ENCODE measurements at regions not wholly inside any gene's neighbourhood (a gene's known extent, or its start where the extent isn't known, plus 50 kb on each side); places are given as distances from the start of the nearest gene placed in this dataset.
"Not testable (repeated sequence)": the region's sequence is repeated elsewhere in the genome, so short reads cannot be mapped to it uniquely, and the experiment has no call there.

- no peak for DNase-seq (ENCODE audit: low read depth)
- no peak for TF ChIP-seq CTCF (IDR thresholded peaks at IDR 0.05; ENCODE audit: low read depth, low read length, missing control alignments)
- H3K4me3 ChIP-seq (ENCODE audit: low read depth, low read length): no peak overlapping the region
Measured at GRCh38 chr3:110519071-110519470, 552.5 kb upstream of the NECTIN3 start.

DNA sequence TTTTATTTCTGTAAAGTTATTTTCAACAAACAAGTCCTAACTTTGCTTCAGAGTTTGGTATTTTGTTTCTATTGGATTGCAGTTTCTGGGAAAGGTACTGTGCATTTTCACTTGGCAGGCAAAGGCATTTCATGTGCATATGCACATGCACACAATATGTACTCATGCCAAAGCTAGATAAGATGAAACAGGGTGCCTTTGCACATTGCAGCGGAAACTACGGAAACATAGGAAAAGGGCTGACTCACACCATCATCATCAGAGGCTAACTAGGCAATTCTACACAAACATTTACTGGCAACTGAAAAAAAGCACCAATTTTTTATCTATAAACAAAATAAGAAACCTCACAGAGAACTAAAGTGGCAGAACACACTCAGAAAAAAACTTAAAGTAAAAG lies 550.6 kb upstream of the NECTIN3 start:
- no peak for DNase-seq (ENCODE audit: low read depth)
- no peak overlapping the region for H3K4me3 ChIP-seq (ENCODE audit: low read depth, low read length)
- no peak for TF ChIP-seq CTCF (IDR thresholded peaks at IDR 0.05; ENCODE audit: low read depth, low read length, missing control alignments)

DNA sequence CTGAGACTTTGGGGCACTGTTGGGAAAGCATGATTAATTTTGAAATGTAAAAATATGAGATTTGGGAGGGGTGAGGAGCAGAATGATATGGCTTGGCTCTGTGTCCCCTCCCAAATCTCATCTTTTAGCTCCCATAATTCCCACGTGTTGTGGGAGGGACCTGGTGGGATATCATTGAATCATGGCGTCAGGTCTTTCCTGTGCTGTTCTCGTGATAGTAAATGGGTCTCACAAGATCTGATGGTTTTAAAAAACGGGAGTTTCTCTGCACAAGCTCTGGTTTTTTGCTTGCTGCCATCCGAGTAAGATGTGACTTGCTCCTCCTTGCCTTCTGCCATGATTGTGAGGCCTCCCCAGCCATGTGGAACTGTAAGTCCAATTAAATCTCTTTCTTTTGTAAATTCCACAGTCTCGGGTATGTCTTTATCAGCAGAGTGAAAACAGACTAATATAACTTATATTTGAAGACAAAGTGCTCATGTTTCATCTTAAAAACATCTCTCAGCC lies 546.0 kb upstream of the NECTIN3 start:
- DNase-seq (ENCODE audit: low read depth); H3K4me3 ChIP-seq (ENCODE audit: low read depth, low read length): not testable (repeated sequence)

DNA sequence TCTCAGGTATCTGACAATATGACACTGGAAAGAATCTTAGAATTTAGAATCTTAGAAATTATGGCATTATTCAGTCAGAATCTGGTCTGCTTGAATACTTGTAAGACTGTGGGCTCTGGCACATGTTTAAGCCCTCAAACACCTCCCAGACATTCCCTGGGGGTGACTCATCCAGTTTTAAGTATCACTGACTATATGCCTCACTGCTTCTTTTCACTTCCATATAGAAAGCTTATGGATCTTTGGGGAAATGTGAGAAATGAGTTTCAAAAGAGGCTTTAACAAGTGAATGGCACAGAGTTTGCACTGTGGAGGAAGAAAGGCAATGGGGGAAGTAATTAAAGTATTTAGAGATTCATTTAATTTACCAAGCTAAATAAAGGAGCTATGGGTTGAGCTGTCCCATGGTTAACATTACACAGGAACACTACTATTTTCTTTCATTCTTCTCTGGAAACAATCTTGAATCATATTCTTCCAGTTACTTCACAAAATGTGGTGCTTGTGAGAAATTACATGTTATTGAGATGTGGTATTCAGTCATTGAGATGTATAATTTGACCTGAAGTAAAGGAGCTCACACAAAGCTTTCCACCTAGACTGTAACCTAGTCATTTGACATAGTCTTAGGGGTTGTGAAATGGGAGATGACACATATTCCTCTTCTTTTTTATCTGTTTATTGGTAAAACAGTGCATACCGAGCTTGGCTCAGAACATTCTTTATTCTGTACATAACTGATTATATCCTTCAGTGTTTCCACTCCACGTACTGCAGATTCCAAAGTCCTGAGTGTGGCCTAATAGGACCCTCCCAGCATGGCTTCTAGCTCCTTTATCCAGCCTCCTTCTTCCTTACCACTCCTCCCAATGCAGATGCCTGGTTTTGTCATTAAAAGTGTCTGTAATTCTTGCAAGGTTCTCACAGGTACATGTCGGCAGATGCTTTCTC lies 544.6 kb upstream of the NECTIN3 start:
- H3K4me3 ChIP-seq (ENCODE audit: low read depth, low read length): no peak overlapping the region
- no peak for DNase-seq (ENCODE audit: low read depth)
- TF ChIP-seq CTCF (IDR thresholded peaks at IDR 0.05; ENCODE audit: low read depth, low read length, missing control alignments): no peak

DNA sequence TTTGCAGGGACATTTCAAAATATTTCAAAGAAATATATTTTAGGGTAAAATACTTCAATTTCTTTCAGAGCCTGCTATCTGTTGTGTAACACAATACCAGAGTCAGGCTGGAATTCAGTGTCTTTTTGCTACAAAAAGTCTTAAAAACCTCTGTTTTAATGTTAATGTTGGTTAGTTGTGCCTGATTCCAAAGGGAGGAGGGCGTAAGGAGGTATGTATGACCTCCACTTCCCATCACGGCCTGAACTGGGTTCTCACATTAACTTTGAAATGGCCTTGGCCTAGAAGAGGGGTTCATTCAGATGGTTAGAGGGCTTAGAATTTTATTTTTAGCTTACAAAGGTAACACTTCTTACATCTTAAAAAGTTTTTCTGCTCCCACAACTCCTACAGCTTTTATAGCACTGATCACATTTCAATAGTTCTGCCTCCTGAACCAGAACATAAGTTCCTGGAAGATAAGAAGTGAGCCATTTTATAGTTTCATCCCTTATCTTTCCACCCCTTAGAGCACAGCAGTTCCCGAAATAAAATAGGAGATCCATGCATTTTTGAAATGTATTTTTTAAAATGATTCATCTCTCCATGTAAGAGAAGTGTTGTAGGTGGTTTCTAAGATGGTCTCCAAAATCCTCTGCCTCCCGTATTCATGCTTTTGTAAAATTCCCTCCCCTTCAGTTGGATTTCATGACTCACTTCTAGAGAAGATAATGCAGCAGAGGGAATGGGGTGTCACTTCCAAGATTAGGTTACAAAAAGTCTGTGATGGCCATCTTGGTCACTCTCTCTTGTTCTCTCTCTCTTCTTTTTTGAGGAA lies 543.1 kb upstream of the NECTIN3 start:
- TF ChIP-seq CTCF (IDR thresholded peaks at IDR 0.05; ENCODE audit: low read depth, low read length, missing control alignments): no peak
- no peak for DNase-seq (ENCODE audit: low read depth)

GRCh38 chr3:110530902-110531301 lies 540.7 kb upstream of the NECTIN3 start:
- TF ChIP-seq CTCF (IDR thresholded peaks at IDR 0.05; ENCODE audit: low read depth, low read length, missing control alignments): no peak
- no peak overlapping the region for H3K4me3 ChIP-seq (ENCODE audit: low read depth, low read length)
- DNase-seq (ENCODE audit: low read depth): no peak

More for the DNA sequence above, 543.1 kb upstream of the NECTIN3 start:
- no peak overlapping the region for H3K4me3 ChIP-seq (ENCODE audit: low read depth, low read length)

DNA sequence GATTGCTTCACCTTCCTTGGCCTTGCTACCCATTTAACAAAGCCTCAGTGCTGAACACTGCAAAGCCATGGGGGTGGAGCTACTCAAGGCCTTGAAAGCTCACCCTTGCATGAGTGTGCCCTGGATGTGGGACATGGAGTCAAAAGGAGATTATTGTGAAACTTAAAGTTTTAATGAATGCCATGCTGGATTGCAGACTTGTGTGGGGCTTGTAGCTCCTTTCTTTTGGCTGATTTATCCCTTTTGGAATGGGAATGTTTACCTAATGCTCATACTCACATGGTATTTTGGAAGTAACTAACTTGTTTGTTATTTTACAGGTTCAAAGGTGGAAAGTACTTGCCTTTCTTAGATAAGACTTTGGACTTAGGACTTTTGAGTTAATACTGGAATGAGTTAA lies 538.5 kb upstream of the NECTIN3 start:
- no peak for DNase-seq (ENCODE audit: low read depth)
- H3K4me3 ChIP-seq (ENCODE audit: low read depth, low read length): no peak overlapping the region
- no peak for TF ChIP-seq CTCF (IDR thresholded peaks at IDR 0.05; ENCODE audit: low read depth, low read length, missing control alignments)

All from GM12864 (cell line).